HCT116 (cell line): ENCODE measurements at regions not wholly inside any gene's neighbourhood (a gene's known extent, or its start where the extent isn't known, plus 50 kb on each side); places are given as distances from the start of the nearest gene placed in this dataset.
A peak's percentile ranks its signal among the peaks of the same experiment; 100 is the strongest.

ENCODE experiments used
- ATAC-seq: fragments of 200-7000 bp; cut with Tn5 transposase; 2 replicates; pipeline ENCODE4 v1.9.1; 2020; ENCODE audit warnings: mild to moderate bottlenecking, moderate library complexity
- BruUV-seq: library from RNA; stranded (reverse); fragments of 400-500 nt; replicated peaks from 2 replicates; lab custom pipeline; 2021; lab: Mats Ljungman, UMichigan
- CTCF ChIA-PET: fragments of 300-600 bp; sonication (Branson Sonifier 250); formaldehyde crosslinking; loops from one replicate; lab custom pipeline; 2021; ENCODE audit warnings: antibody characterized with exemption; lab: Charles Lee
- POLR2A ChIA-PET: fragments of 300-600, 350-600 bp; sonication (Branson Sonifier 250); formaldehyde crosslinking; loops from one replicate; lab custom pipeline; 2021; ENCODE audit warnings: antibody characterized with exemption; lab: Charles Lee
- RAD21 ChIA-PET, 2 experiments: fragments of 300-600 bp; sonication (Branson Sonifier 250); formaldehyde crosslinking; loops; one replicate each; lab custom pipeline; 2023; ENCODE audit warnings: low total read pairs in 2 of 2; ENCODE audit not compliant: uncharacterized antibody in 2 of 2, unreplicated experiment in 2 of 2, low non-redundant PET in 1 of 2; lab: Charles Lee
- DNase-seq: peaks from one replicate; pipeline ENCODE4 v3.0.0-alpha.2; 2010; ENCODE audit warnings: low read depth, low spot score
- H2AFZ ChIP-seq: fragments of 200-600 bp; shearing (Covaris generic), sonication (generic); 2 replicates; pipeline ENCODE4 v1.6.1; 2017; ENCODE audit warnings: low read depth, mixed run types, mixed read lengths, antibody characterized with exemption, low read length; ENCODE audit not compliant: poor library complexity, severe bottlenecking
- H3K27ac ChIP-seq: 2 replicates; pipeline ENCODE4 v1.5.1; 2012; ENCODE audit warnings: low read depth, low read length
- H3K27me3 ChIP-seq: fragments of 200-600 bp; sonication (generic); 2 replicates; pipeline ENCODE4 v1.6.1; 2016; ENCODE audit warnings: mixed run types, low read length, mixed read lengths; ENCODE audit not compliant: insufficient read depth
- H3K36me3 ChIP-seq, 2 experiments: fragments of 200-500 bp in 1 of 2; fragments of 200-600 bp in 1 of 2; sonication (Bioruptor generic) in 1 of 2; sonication (generic) in 1 of 2; 2 replicates each; pipeline versions ENCODE4 v1.5.1 to v1.6.1; 2014 to 2016; ENCODE audit warnings: low read length in 2 of 2, inconsistent platforms in 1 of 2, mixed read lengths in 1 of 2, mixed run types in 1 of 2; ENCODE audit not compliant: insufficient read depth in 2 of 2, control insufficient read depth in 1 of 2
- H3K4me1 ChIP-seq, 2 experiments: fragments of 200-600 bp in 1 of 2; sonication (generic) in 1 of 2; 2 replicates each; pipeline versions ENCODE4 v1.5.1 to v1.6.1; 2012 to 2017; ENCODE audit warnings: low read length in 2 of 2, inconsistent platforms in 1 of 2, mild to moderate bottlenecking in 1 of 2, mixed read lengths in 1 of 2, mixed run types in 1 of 2, moderate library complexity in 1 of 2; ENCODE audit not compliant: insufficient read depth in 2 of 2, control insufficient read depth in 1 of 2
- H3K4me2 ChIP-seq: fragments of 200-600 bp; sonication (generic); 2 replicates; pipeline ENCODE4 v1.6.1; 2017; ENCODE audit warnings: mixed run types, low read length, mixed read lengths
- H3K4me3 ChIP-seq, 2 experiments: fragments of 200-600 bp in 1 of 2; sonication (generic) in 1 of 2; replicated peaks in 1 of 2; 2 replicates each; pipeline ENCODE4 v1.5.1; 2011 to 2016; ENCODE audit warnings: low read length in 2 of 2, control low read depth in 1 of 2, low read depth in 1 of 2, mild to moderate bottlenecking in 1 of 2, mixed read lengths in 1 of 2, mixed run types in 1 of 2
- H3K79me2 ChIP-seq: fragments of 200-600 bp; sonication (generic); 2 replicates; pipeline ENCODE4 v1.6.1; 2017; ENCODE audit warnings: mild to moderate bottlenecking, mixed run types, low read length, moderate library complexity, mixed read lengths; ENCODE audit not compliant: insufficient read depth
- H3K9ac ChIP-seq: fragments of 200-600 bp; sonication (generic); 2 replicates; pipeline ENCODE4 v1.6.1; 2016; ENCODE audit warnings: low read length, mixed read lengths
- H3K9me2 ChIP-seq: fragments of 200-600 bp; sonication (generic), shearing (Covaris generic); 2 replicates; pipeline ENCODE4 v1.6.1; 2017; ENCODE audit warnings: mixed run types, mild to moderate bottlenecking, moderate library complexity; ENCODE audit not compliant: insufficient read depth
- H3K9me3 ChIP-seq, 2 experiments: fragments of 200-500 bp in 1 of 2; fragments of 200-600 bp in 1 of 2; sonication (Bioruptor generic) in 1 of 2; sonication (generic) in 1 of 2; 2 replicates each; pipeline ENCODE4 v1.6.1; 2014 to 2017; ENCODE audit warnings: low read length in 2 of 2, mixed read lengths in 2 of 2, inconsistent platforms in 1 of 2, low read depth in 1 of 2, mild to moderate bottlenecking in 1 of 2, mixed run types in 1 of 2, moderate library complexity in 1 of 2; ENCODE audit not compliant: control insufficient read depth in 1 of 2, insufficient read depth in 1 of 2
- H4K20me1 ChIP-seq: fragments of 200-600 bp; sonication (generic), shearing (Covaris generic); 2 replicates; pipeline ENCODE4 v1.6.1; 2017; ENCODE audit warnings: mixed run types, mild to moderate bottlenecking, moderate library complexity; ENCODE audit not compliant: insufficient read depth
- CEBPB ChIP-seq: IDR thresholded peaks from 2 replicates; pipeline ENCODE4 v1.6.1; 2012; ENCODE audit warnings: low read depth
- EZH2 ChIP-seq: fragments of 200-600 bp; sonication (generic); IDR thresholded peaks from 2 replicates; pipeline ENCODE4 v1.6.1; 2017; ENCODE audit warnings: antibody characterized with exemption, mixed run types
- FOSL1 ChIP-seq: IDR thresholded peaks from 2 replicates; pipeline ENCODE4 v1.6.1; 2012; ENCODE audit warnings: low read depth
- POLR2A ChIP-seq: IDR thresholded peaks from 2 replicates; pipeline ENCODE4 v1.7.0; 2011; ENCODE audit warnings: borderline replicate concordance; ENCODE audit not compliant: insufficient read depth, insufficient read length; ENCODE audit errors: extremely low read depth
- POLR2AphosphoS5 ChIP-seq: IDR thresholded peaks from 2 replicates; pipeline ENCODE4 v1.6.1; 2011; ENCODE audit warnings: mild to moderate bottlenecking, low read depth, low read length, moderate library complexity
- SP1 ChIP-seq: IDR thresholded peaks from 2 replicates; pipeline ENCODE4 v1.6.1; 2012; ENCODE audit warnings: low read depth
- SRF ChIP-seq: IDR thresholded peaks from 2 replicates; pipeline ENCODE4 v1.6.1; 2012; ENCODE audit warnings: low read depth
- TCF7L2 ChIP-seq: IDR thresholded peaks from 2 replicates; pipeline ENCODE4 v1.7.0; 2011; ENCODE audit warnings: borderline replicate concordance, inconsistent platforms; ENCODE audit not compliant: insufficient read depth, insufficient read length; ENCODE audit errors: extremely low read depth
- intact Hi-C: fragments of 100-400 bp; cut with micrococcal nuclease; formaldehyde crosslinking; loops from 2 replicates; pipeline ENCODE4 v1.10.0; 2022
- TF ChIP-seq, protein P1 (sequence below): IDR thresholded peaks from 2 replicates; pipeline ENCODE4 v1.6.1; 2012; ENCODE audit warnings: low read depth
- TF ChIP-seq, protein P2 (sequence below): IDR thresholded peaks from 2 replicates; pipeline ENCODE4 v1.6.1; 2012

DNA sequence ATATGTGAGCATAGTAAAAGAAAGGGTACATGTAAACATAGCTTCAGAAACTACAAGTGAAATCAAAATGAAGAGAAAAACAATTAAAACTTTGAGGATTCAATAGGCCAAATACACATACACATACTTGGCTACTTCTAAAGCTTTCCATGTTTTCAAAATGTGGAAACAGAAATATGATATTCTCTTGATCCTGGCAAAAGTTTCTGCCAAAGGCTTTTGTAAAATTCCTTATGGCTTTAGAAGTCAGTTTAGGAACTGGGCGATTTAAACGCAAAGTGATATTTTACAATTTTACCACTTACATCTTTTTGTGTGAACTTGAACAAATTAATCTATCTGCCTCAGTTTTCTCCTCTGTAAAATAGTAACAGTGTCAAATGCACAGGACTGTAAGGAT lies 756.4 kb downstream of the C12orf50 start:
- intact Hi-C loops = loop anchor here (5.0 to 10.0 kb wide), 3 partner anchors 574 to 722 kb away; no protein-coding TSS in a partner anchor
- Histone ChIP-seq H3K79me2 (no peaks in the 10 kb centered on the region), H3K4me1 (no peaks in the 10 kb centered on the region), H3K9ac (no peak overlapping the region), H2AFZ (peak overlapping the region; percentile 43), H4K20me1 (no peaks in the 10 kb centered on the region), H3K27ac (no peak overlapping the region), H3K4me3 (no peak overlapping the region), H3K36me3 (no peaks in the 10 kb centered on the region), H3K4me2 (no peak overlapping the region), H3K9me2 (no peaks in the 10 kb centered on the region), H3K9me3 (no peaks in the 10 kb centered on the region), H3K27me3 (no peaks in the 10 kb centered on the region)
- CTCF ChIA-PET = no interaction called here
- RAD21 ChIA-PET = no interaction called here
- DNase-seq (no peak), ATAC-seq (no peak)
- no TSS peak for BruUV-seq
- POLR2A ChIA-PET = no interaction called here
- TF ChIP-seq FOSL1 = no peak
- TF ChIP-seq EZH2 = no peak
- no peak for TF ChIP-seq SRF
- TF ChIP-seq POLR2A = no peak
- TF ChIP-seq, protein P1, sequence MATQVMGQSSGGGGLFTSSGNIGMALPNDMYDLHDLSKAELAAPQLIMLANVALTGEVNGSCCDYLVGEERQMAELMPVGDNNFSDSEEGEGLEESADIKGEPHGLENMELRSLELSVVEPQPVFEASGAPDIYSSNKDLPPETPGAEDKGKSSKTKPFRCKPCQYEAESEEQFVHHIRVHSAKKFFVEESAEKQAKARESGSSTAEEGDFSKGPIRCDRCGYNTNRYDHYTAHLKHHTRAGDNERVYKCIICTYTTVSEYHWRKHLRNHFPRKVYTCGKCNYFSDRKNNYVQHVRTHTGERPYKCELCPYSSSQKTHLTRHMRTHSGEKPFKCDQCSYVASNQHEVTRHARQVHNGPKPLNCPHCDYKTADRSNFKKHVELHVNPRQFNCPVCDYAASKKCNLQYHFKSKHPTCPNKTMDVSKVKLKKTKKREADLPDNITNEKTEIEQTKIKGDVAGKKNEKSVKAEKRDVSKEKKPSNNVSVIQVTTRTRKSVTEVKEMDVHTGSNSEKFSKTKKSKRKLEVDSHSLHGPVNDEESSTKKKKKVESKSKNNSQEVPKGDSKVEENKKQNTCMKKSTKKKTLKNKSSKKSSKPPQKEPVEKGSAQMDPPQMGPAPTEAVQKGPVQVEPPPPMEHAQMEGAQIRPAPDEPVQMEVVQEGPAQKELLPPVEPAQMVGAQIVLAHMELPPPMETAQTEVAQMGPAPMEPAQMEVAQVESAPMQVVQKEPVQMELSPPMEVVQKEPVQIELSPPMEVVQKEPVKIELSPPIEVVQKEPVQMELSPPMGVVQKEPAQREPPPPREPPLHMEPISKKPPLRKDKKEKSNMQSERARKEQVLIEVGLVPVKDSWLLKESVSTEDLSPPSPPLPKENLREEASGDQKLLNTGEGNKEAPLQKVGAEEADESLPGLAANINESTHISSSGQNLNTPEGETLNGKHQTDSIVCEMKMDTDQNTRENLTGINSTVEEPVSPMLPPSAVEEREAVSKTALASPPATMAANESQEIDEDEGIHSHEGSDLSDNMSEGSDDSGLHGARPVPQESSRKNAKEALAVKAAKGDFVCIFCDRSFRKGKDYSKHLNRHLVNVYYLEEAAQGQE = no peak
- no peak for TF ChIP-seq CEBPB
- TF ChIP-seq TCF7L2 = no peak
- TF ChIP-seq, protein P2, sequence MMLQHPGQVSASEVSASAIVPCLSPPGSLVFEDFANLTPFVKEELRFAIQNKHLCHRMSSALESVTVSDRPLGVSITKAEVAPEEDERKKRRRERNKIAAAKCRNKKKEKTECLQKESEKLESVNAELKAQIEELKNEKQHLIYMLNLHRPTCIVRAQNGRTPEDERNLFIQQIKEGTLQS = no peak
- no peak for TF ChIP-seq SP1
- TF ChIP-seq POLR2AphosphoS5 = no peak
